Limb (tissue), 2 donors: ENCODE measurements at regions not wholly inside any gene's neighbourhood (a gene's known extent, or its start where the extent isn't known, plus 50 kb on each side); places are given as distances from the start of the nearest gene placed in this dataset.

Source experiments
- DNase-seq, 2 donors: peaks; one replicate each; pipeline ENCODE4 v3.0.0-alpha.2; 2016; ENCODE audit errors: extremely low spot score in 2 of 2

GRCh38 chr5:158413122-158413680, 554.3 kb upstream of the CLINT1 start:
- DNase-seq: no peak

DNA sequence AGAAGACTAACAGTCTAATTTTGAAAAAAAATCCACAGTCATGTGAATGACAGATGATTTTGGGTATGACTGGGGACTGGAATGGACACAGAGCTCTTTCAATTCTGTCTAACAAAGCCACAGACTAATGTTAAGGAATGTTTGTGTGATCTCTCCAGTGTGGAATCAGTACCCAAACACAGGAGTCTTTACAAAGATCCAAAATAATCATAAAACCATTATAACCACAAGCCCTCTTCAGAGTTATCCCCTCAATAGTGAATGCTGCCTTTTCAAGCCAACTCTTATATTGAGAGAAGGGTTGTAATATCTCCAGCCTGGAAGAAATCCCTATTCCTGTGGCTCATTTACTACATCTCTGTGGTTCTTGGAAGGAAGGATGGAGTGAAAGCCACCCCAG, 552.0 kb upstream of the CLINT1 start:
- peak in 1 of 2 donors; percentile 30 for DNase-seq

GRCh38 chr5:158409507-158409906, 550.6 kb upstream of the CLINT1 start:
- no peak for DNase-seq

DNA sequence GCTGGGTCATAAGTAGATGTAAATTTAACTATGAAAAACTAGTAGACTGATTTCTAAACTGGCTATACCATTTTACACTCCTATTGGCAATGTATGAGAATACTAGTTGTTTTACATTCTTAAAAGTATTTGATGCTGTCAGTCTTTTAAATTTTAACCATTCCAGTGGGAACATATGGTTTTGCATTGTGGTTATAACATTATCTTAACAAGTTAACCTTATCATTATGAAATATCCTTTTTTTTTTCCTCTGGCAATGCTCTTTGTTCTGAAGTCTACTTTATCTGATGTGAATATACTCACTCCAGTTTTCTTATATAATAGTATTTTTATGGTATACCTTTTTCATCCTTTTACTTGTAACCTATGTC, 548.9 kb upstream of the CLINT1 start:
- DNase-seq: no peak

GRCh38 chr5:158406884-158407823, 548.2 kb upstream of the CLINT1 start:
- DNase-seq: peak in 1 of 2 donors; percentile 42

GRCh38 chr5:158398360-158399201, 539.6 kb upstream of the CLINT1 start:
- no peak for DNase-seq

DNA sequence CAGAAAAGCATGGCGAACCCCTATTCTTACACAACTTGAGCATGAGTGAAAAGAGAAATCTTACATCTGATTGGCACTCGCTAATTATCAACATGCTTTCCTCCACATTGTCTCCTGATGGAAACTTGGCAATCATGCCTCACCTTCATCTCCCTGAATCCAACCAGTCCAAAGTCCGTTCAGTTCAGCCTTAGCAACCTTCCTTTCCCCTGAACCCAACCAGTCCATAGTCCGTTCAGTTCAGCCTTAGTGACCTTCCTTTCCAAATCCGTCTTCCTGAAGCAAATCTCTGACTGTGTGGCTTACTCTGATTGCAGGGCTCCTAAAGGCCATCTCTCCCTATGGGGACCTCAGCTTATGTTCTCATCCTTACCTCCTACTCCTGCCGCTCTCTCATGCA, 538.3 kb upstream of the CLINT1 start:
- DNase-seq: no peak

- no peak for DNase-seq
Measured at GRCh38 chr5:158394102-158394501, 535.2 kb upstream of the CLINT1 start.

DNA sequence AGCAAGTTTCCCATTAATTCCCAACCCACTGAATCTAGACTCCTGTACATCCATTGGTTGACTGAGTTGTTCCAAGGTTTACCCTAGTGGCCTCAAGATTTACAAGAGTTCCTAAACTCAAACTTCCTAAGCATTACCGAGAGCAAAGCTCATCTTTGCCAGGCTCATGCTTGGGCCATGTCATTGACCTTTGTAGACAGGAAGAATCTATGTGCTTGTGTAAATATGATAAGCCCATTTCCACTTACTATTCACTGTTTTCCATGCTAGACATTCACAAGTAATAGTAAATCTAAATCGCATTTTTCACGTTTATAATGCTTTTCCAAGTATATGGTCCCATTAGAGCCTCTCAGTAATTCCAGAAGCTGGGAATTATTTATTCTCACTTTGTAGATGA, 534.5 kb upstream of the CLINT1 start:
- no peak for DNase-seq

DNA sequence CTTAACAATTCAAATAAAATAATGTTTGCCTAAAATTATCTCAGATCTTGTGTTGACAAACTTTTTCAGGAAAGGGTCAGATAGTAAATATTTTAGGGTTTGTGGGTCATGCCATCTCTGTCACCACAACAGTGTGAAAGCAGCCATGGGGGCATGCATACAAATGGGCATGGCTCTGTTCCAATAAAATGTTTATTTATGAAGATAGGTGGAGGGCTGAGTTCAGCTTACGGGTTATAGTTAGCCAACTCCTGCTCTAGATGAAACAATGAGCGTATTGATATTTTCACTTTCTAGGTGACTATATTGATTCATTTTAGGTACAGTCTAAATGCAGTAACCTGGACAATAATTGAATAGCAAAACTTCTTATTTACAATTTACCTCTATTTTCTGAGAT, 533.8 kb upstream of the CLINT1 start:
- no peak for DNase-seq

- no peak for DNase-seq
Measured at GRCh38 chr5:158390577-158390976, 531.6 kb upstream of the CLINT1 start.

- no peak for DNase-seq
Measured at GRCh38 chr5:158389786-158390185, 530.8 kb upstream of the CLINT1 start.

DNA sequence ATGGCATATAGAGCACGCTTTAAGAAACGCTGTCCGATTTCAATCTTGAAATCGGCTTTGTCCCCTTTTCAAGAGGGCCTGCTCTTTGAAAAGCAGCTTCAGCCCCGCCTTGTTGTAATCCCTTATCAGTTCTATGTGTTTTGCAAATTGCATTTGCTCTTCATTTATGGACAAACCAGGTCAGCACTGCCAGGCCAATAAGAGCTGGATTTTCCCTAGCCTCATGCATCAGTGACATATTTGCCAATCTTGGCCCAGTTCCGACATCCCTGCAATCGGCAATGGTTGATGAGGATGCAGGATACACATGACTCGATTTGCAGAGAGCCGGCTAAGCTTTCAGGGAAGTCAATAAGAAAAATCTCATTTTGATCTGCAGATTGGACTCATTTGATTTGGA, 529.1 kb upstream of the CLINT1 start:
- DNase-seq: no peak

DNA sequence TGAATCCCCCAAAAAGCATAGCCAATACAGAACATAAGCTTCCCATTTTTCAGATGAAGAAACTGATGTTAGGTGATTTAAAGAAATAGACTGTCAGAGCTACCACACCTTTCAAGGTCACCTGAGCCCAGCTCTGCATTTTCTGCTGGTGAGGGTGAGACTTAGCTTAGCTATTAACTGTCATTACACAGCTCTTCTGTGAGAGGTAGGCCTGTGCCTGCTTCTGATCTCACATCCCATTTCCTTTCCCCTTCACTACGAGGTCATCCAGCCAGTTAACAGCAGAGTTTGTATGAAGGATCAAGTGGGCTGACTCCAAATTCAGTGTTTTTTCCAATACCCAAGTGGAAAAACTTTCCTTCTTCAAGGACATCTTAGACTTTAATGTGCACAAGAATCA, 528.6 kb upstream of the CLINT1 start:
- DNase-seq: no peak

DNA sequence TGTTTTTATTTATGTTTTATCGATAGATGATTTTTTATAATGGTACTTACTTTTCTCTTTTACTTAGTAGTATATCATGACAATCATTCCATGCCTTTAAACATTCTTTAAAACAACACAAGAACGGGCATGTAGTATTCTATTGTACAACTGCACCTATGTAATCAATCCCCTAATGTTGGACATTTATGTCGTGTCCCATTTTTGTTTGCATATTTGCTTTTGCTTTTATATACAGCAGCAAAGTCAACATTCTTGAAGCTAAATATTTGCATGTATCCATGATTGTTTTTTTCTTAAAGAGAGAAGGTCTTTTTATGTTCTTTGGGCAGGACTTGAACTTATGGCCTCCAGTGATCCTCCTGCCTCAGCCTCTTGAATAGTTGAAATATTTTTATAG, 527.0 kb upstream of the CLINT1 start:
- no peak for DNase-seq

GRCh38 chr5:158384535-158385481, 525.9 kb upstream of the CLINT1 start:
- no peak for DNase-seq

GRCh38 chr5:158383486-158383885, 524.5 kb upstream of the CLINT1 start:
- no peak for DNase-seq

DNA sequence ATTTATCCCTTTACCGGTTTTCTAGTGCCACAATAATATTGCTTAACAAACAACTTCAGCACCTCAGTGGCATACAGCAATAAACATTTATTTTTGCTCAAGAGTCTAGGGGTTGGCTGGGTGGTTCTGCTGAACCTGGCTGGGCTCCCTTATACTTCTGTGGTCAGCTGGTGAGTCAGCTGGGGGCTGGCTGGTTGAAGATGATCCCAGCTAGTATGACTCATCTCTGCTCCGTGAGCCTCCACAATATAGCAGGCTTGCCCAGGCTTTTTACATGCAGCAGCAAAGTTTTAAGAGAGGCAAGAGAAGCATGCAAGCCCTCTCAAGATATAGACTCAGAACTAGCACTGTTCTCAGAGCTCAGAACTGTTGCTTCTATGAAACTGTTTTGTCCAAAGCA, 523.5 kb upstream of the CLINT1 start:
- DNase-seq: peak in 1 of 2 donors; percentile 32

- DNase-seq: no peak
Measured at GRCh38 chr5:158381614-158382160, 522.7 kb upstream of the CLINT1 start.

DNA sequence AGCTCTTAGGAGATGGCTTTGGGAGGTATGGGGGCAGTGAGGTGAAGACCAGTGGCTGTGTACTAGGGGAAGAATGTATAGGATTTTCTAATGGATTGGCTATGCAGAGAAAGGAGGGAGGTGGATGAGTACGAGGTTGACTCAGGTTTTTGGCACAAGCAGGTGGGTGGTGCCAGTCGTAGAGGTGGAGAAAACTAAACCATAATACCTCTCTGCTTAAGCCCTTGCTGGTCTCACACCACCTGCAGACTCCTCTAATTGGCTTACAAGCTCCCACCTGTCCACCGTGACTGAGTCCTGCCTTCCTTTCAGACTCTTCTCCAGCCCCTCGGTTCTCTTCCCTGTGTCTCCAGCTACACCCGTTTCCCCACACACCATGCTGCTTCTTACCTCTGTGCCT, 521.7 kb upstream of the CLINT1 start:
- DNase-seq: no peak

DNA sequence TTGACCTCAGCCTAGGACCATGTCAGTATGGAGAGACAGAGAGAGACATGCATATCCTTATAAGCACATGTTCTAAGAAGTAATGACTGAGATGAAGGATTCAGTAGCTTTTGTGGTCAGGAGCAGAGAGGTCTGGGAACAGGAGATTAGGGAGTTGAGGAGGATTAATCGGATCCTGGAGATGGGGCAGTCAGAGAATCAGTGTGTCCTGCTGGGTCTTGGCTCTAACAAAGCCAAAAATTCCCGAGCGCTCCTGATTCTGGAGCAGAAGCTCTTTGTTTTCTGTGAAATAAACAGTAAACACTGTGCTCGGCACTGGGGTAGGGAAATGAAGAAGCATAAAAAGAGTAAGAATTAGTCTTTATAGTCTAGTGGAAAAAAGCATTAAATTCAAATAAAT, 520.0 kb upstream of the CLINT1 start:
- no peak for DNase-seq
